ENCODE measurements at regions not wholly inside any gene's neighbourhood (a gene's known extent, or its start where the extent isn't known, plus 50 kb on each side); places are given as distances from the start of the nearest gene placed in this dataset.

- Mint-ChIP-seq H3K9me3 (no peaks in the 10 kb centered on the region), H3K4me3 (no peak overlapping the region)
- H4K20me1 ChIP-seq (replicated peaks; ENCODE audit: insufficient read depth), result no peaks in the 10 kb centered on the region
Measured at GRCh38 chr15:25579127-25579526, 140.3 kb upstream of the UBE3A start.

More at GRCh38 chr15:25579127-25579526, 140.3 kb upstream of the UBE3A start:
- Histone ChIP-seq H3K4me2 (no peak overlapping the region), H2AFZ (no peak overlapping the region), H3K36me3 (ENCODE audit: insufficient read depth) (no peaks in the 10 kb centered on the region), H3K4me1 (ENCODE audit: insufficient read depth) (no peaks in the 10 kb centered on the region), H3K9me2 (ENCODE audit: insufficient read depth) (peaks cover under 1% of the 10 kb centered on the region; the same call in 1 of the 2 replicates), H3K4me3 (no peak overlapping the region), H3K27me3 (ENCODE audit: insufficient read depth) (no peaks in the 10 kb centered on the region), H3K79me2 (replicated peaks; ENCODE audit: insufficient read depth) (no peaks in the 10 kb centered on the region), H3K27ac (ENCODE audit: low read depth) (no peak overlapping the region), H3F3A (replicated peaks; ENCODE audit: low read depth) (no peaks in the 10 kb centered on the region)
- TF ChIP-seq ZNF331 (CRISPR knock-in tag; IDR thresholded peaks at IDR 0.05; ENCODE audit: low read depth), result no peak
- TF ChIP-seq EZH2 (IDR thresholded peaks at IDR 0.05; ENCODE audit: low read depth, unreplicated experiment), result no peak
- TF ChIP-seq REST (IDR thresholded peaks at IDR 0.05; ENCODE audit: unreplicated experiment), result no peak
- TF ChIP-seq ZNF462 (CRISPR knock-in tag; IDR thresholded peaks at IDR 0.05), result no peak
- TF ChIP-seq POLR2AphosphoS5 (IDR thresholded peaks at IDR 0.05; ENCODE audit: low read depth), result no peak
- TF ChIP-seq NANOG (IDR thresholded peaks at IDR 0.05; ENCODE audit: borderline replicate concordance), result no peak
- TF ChIP-seq CREB1 (CRISPR knock-in tag; IDR thresholded peaks at IDR 0.05; ENCODE audit: low read depth), result no peak
- DNase-seq (ENCODE audit: low spot score), result no peak
- no peaks in the 10 kb centered on the region for H3K4me1 Mint-ChIP-seq
- no peaks in the 10 kb centered on the region for H3K27me3 Mint-ChIP-seq (ENCODE audit: insufficient read depth, low read depth, poor library complexity)
- no peak overlapping the region for H3K27ac Mint-ChIP-seq
- ATAC-seq, result no peak
- no peaks in the 10 kb centered on the region for H3K36me3 Mint-ChIP-seq (ENCODE audit: low read depth)

Data from GM23338 (cell line).